ENCODE measurements at regions not wholly inside any gene's neighbourhood (a gene's known extent, or its start where the extent isn't known, plus 50 kb on each side); places are given as distances from the start of the nearest gene placed in this dataset.
"Not testable (repeated sequence)": the region's sequence is repeated elsewhere in the genome, so short reads cannot be mapped to it uniquely, and the experiment has no call there.

DNA sequence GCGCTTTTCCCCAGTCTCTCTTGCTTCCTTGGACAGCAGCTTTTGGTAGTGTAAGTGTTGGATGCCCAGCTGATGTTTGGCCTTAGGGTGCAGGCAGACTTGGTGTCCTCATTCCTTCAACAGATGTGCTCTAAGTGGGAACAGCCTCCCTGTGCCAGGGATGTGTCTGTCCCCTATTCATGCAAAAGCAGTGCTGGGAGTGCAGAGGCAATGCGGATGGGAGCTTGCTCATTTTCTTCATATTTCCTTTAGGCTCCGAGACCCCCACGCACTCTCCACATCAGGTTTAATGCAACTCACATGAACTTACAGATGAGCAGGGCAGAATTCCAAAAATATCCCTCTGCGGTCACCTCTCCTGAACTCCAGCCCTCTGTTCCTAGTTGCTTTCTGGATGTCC, 96.1 kb downstream of the IER5 start:
- no peak for DNase-seq
- no peaks in the 10 kb centered on the region for H3K36me3 ChIP-seq (ENCODE audit: control insufficient read depth, insufficient read depth, low read length)
- no peak overlapping the region for H3K4me3 ChIP-seq (ENCODE audit: low read length)
- H3K4me1 ChIP-seq (ENCODE audit: control insufficient read depth, insufficient read depth, low read length) = peaks cover 22% of the 10 kb centered on the region
- no peak overlapping the region for H3K27ac ChIP-seq (ENCODE audit: low read length)
- H3K9me3 ChIP-seq (replicated peaks; ENCODE audit: control insufficient read depth, low read depth, low read length) = no peaks in the 10 kb centered on the region
- peaks cover 2% of the 10 kb centered on the region for H3K27me3 ChIP-seq (ENCODE audit: control insufficient read depth, insufficient read depth, low read length)
- WGBS (ENCODE audit: insufficient coverage) = 86% methylated on average over 3 of the region's 5 CpGs

DNA sequence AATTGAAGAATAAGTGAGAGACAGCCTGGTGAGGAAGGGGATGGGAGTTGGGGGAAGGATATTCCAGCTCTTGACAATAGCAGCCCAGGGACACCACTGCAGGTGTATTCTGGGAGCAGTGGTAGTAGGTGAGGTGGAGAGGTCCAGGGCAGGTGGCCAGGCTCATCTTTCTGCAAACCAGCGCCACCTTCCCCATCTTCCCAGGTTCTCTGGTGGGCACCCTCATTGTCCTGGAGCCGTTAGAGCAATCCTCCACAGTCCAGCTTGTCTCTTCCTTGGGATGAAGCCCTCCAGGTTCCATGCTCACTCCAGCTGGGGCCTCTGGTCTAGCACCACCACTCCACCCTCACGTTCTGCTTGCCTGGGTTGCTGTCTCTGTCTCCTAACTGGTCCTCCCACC, 97.0 kb downstream of the IER5 start:
- 20% methylated on average over 2 of the region's 3 CpGs for WGBS (ENCODE audit: insufficient coverage)
- no peak overlapping the region for H3K27ac ChIP-seq (ENCODE audit: low read length)
- H3K27me3 ChIP-seq (ENCODE audit: control insufficient read depth, insufficient read depth, low read length) = peaks cover 2% of the 10 kb centered on the region

DNA sequence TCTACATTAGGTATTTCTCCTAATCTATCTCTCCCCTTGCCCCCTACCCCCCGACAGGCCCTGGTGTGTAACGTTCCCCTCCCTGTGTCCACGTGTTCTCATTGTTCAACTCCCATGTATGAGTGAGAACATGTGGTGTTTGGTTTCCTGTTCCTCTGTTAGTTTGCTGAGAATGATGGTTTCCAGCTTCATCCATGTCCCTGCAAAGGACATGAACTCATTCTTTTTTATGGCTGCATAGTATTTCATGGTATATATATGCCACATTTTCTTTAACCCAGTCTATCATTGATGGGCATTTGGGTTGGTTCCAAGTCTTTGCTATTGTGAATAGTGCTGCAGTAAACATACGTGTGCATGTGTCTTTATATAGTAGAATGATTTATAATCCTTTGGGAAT, 97.6 kb downstream of the IER5 start:
- not testable (repeated sequence) for H3K4me3 ChIP-seq (ENCODE audit: low read length); DNase-seq; H3K9me3 ChIP-seq (replicated peaks; ENCODE audit: control insufficient read depth, low read depth, low read length); H3K36me3 ChIP-seq (ENCODE audit: control insufficient read depth, insufficient read depth, low read length); H3K27me3 ChIP-seq (ENCODE audit: control insufficient read depth, insufficient read depth, low read length); H3K27ac ChIP-seq (ENCODE audit: low read length)
- WGBS (ENCODE audit: insufficient coverage) = no CpG with 5 or more reads among the region's 4 CpGs
- peaks cover 15% of the 10 kb centered on the region for H3K4me1 ChIP-seq (ENCODE audit: control insufficient read depth, insufficient read depth, low read length)

More for the DNA sequence above, 97.0 kb downstream of the IER5 start:
- Histone ChIP-seq H3K4me3 (ENCODE audit: low read length) (no peak overlapping the region), H3K4me1 (ENCODE audit: control insufficient read depth, insufficient read depth, low read length) (peaks cover 20% of the 10 kb centered on the region), H3K9me3 (replicated peaks; ENCODE audit: control insufficient read depth, low read depth, low read length) (no peaks in the 10 kb centered on the region), H3K36me3 (ENCODE audit: control insufficient read depth, insufficient read depth, low read length) (no peaks in the 10 kb centered on the region)
- DNase-seq = no peak

DNA sequence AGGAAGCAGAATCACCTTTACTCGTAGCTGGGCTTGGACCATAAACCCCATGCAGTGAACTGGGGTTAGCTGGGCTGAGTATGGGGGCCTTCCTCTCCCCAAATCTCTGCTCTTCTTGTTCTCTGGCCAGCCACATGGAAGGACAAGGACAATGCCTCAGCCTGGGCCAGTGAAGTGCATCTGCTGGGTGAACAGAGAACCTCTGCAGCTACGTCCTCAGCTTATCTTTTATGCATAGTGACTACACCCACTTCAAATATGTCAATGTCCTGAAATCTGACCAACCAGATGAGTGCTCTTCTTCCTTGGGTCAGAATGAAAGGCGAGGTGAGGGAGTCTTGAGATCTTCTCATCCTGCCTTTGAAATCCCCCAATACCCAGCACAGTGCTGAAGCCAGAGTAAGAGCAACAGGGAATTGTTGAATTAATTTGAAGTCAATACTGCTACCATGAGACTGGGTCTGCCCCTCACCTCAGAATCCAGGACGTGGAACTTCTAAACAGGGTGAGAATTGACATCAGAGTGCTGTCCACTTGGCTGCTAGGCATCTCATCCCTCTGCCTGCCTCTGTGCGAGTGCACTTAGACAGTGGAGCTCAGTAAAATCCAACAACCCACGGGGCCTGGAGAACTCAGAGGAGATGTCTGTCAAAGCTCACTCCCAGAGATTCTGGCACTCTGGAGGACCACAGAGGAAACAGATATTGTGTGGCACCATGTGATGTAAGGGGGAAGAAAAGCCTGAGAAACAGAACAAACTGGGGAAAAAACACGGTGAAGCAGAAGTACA, 99.0 kb downstream of the IER5 start:
- Histone ChIP-seq H3K36me3 (ENCODE audit: control insufficient read depth, insufficient read depth, low read length) (no peaks in the 10 kb centered on the region), H3K27me3 (ENCODE audit: control insufficient read depth, insufficient read depth, low read length) (peaks cover 3% of the 10 kb centered on the region), H3K4me3 (ENCODE audit: low read length) (no peak overlapping the region), H3K9me3 (replicated peaks; ENCODE audit: control insufficient read depth, low read depth, low read length) (no peaks in the 10 kb centered on the region), H3K27ac (ENCODE audit: low read length) (no peak overlapping the region), H3K4me1 (ENCODE audit: control insufficient read depth, insufficient read depth, low read length) (peaks cover 6% of the 10 kb centered on the region)
- 48% methylated on average over 3 of the region's 7 CpGs for WGBS (ENCODE audit: insufficient coverage)
- DNase-seq = no peak

DNA sequence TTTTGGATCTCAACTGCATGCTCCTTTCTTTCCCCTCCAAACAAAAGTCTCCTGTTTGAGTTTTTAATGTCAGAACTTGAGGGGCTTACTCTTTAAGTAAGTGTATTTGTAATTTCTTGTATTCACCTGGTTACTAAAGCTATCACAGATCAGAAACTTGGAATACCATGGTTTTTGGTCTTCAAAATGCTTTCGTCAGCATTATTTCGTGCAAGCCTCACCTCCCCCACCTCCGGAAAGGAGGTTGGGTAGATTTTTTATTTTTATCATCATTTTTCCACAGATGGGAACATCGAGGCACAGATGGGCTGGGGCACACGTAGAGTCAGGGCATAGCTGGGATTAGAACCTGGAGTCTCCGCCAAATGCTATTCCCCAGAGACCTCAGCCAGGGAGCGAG, 100.7 kb downstream of the IER5 start:
- WGBS (ENCODE audit: insufficient coverage) = 45% methylated on average over 2 of the region's 7 CpGs
- DNase-seq = no peak
- peaks cover 6% of the 10 kb centered on the region for H3K4me1 ChIP-seq (ENCODE audit: control insufficient read depth, insufficient read depth, low read length)
- H3K27ac ChIP-seq (ENCODE audit: low read length) = no peak overlapping the region
- no peak overlapping the region for H3K4me3 ChIP-seq (ENCODE audit: low read length)
- H3K9me3 ChIP-seq (replicated peaks; ENCODE audit: control insufficient read depth, low read depth, low read length) = no peaks in the 10 kb centered on the region
- H3K36me3 ChIP-seq (ENCODE audit: control insufficient read depth, insufficient read depth, low read length) = no peaks in the 10 kb centered on the region
- H3K27me3 ChIP-seq (ENCODE audit: control insufficient read depth, insufficient read depth, low read length) = peaks cover 7% of the 10 kb centered on the region

DNA sequence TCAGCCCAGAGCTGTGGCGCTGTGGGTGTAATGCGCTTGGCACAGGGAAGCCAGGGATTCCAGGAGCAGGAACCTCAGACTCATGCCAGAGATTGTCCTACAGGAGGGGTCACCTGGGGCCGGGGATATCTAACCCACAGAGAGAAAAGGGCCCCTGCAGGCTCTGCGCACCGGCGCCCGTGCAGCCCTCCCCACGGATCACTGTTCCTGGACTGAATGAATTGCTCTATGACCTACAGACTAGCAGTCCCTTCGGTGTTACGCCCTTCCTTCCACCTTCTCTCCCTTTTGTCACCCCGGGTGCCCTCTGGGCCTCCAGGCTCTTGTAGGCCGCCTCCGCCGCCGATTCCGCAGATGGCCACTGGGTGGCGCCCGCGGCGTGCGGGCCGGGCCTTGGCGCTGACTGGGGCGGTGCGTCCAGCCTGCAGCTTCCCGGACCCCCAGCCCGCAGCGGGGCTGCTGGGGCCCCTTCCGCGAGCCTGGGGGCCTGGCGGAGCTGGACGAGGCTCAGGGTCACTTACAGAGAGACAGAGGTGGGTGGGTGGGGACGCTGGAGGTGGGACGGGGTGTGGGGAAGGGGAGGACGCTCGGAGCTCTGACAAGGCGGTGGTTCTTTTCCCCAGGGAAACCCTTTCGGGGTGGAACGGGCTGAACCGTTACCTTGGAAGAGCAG, 101.3 kb downstream of the IER5 start:
- 8% methylated on average over 29 of the region's 40 CpGs for WGBS (ENCODE audit: insufficient coverage)

DNA sequence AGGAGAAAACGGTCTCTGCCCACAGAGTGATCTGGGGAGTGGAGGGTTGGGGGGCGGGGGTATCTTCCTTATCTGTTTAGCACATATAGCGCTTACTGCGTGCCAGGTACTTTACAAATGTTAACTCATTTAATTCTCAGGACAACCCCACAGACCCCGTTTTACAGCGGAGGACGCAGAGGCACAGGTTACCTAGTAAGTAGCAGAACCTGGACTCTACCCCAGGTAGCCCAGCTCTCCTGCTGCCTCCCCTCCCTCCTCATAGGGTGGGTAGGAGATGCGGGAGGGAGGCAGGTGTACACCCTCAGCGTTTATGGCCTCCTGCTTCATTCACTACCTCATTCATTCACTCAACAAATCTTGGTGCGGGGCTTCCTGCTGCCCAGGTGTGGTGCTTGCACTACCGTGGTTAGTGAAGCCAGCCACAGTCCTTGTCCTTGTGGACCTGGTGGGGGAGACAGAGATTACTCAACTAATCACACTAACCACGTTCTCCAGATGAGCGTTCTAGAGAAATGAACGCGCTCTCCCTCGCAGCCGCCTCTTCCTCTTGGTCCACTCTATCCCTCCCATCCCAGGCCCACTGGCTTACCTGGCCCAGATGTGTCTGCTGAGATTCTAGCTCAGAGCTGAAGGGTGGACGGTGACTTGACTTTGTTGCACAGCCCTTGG, 102.0 kb downstream of the IER5 start:
- H3K27me3 ChIP-seq (ENCODE audit: control insufficient read depth, insufficient read depth, low read length) = peaks cover 7% of the 10 kb centered on the region
- H3K4me3 ChIP-seq (ENCODE audit: low read length) = peak overlapping the region; percentile 26
- no peak for DNase-seq
- H3K27ac ChIP-seq (ENCODE audit: low read length) = no peak overlapping the region
- 32% methylated on average over 3 of the region's 18 CpGs for WGBS (ENCODE audit: insufficient coverage)
- H3K9me3 ChIP-seq (replicated peaks; ENCODE audit: control insufficient read depth, low read depth, low read length) = no peaks in the 10 kb centered on the region
- H3K4me1 ChIP-seq (ENCODE audit: control insufficient read depth, insufficient read depth, low read length) = peaks cover 6% of the 10 kb centered on the region
- no peaks in the 10 kb centered on the region for H3K36me3 ChIP-seq (ENCODE audit: control insufficient read depth, insufficient read depth, low read length)

More for the DNA sequence above, 101.3 kb downstream of the IER5 start:
- H3K4me1 ChIP-seq (ENCODE audit: control insufficient read depth, insufficient read depth, low read length) = peaks cover 6% of the 10 kb centered on the region
- peaks cover 7% of the 10 kb centered on the region for H3K27me3 ChIP-seq (ENCODE audit: control insufficient read depth, insufficient read depth, low read length)
- H3K27ac ChIP-seq (ENCODE audit: low read length) = no peak overlapping the region
- no peaks in the 10 kb centered on the region for H3K9me3 ChIP-seq (replicated peaks; ENCODE audit: control insufficient read depth, low read depth, low read length)
- H3K36me3 ChIP-seq (ENCODE audit: control insufficient read depth, insufficient read depth, low read length) = no peaks in the 10 kb centered on the region
- DNase-seq = peak; percentile 61
- H3K4me3 ChIP-seq (ENCODE audit: low read length) = peak overlapping the region; percentile 26

DNA sequence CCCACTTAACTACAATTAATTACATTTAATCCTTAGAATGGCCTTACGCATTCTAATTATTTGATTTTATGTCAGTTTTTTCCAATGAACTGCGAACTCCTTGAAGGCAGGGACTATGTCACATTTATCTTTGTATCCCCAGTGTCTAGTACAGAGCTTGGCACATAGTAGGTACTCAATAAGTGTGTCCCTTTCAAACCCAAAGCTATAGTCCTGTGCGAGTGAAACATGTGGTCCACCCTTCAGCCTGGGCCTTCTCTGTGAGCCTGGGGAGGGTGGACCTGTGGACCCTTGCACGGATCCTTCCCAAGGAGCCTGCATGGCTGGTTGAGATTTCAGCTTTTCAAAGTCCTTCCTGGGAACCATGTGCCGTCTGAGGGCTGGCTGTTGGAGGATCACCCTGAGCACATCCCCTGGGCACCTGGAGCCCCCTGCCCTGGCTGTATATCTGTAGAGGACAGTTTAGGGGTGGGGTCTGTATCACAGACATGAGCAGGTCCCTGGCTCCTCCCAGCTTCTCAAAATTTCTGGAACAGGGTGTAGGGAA, 103.1 kb downstream of the IER5 start:
- H3K27me3 ChIP-seq (ENCODE audit: control insufficient read depth, insufficient read depth, low read length) = peaks cover 7% of the 10 kb centered on the region
- H3K36me3 ChIP-seq (ENCODE audit: control insufficient read depth, insufficient read depth, low read length) = no peaks in the 10 kb centered on the region
- no peak for DNase-seq
- H3K27ac ChIP-seq (ENCODE audit: low read length) = no peak overlapping the region
- H3K4me3 ChIP-seq (ENCODE audit: low read length) = no peak overlapping the region
- no peaks in the 10 kb centered on the region for H3K9me3 ChIP-seq (replicated peaks; ENCODE audit: control insufficient read depth, low read depth, low read length)
- WGBS (ENCODE audit: insufficient coverage) = 92% methylated on average over 2 of the region's 5 CpGs
- H3K4me1 ChIP-seq (ENCODE audit: control insufficient read depth, insufficient read depth, low read length) = peaks cover 6% of the 10 kb centered on the region

DNA sequence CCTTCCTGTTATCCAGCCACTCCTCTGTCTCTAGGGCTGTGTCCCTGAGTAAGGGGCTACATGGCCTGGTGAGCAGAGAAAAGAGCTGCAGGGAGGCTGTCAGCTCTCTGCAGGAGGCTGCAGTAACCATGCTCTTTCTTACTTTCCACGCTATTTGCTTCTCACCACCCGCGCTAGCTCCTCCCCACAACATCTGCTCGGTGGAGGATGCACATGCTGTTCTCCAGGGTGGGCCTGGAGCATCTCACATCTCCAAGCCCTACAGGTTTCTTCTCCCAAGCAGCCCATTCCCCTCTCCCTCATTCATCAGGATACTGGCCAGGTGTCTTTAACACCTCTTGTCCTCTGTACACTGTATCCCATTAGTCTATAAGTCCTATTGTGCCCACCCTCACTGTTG, 103.8 kb downstream of the IER5 start:
- no peaks in the 10 kb centered on the region for H3K36me3 ChIP-seq (ENCODE audit: control insufficient read depth, insufficient read depth, low read length)
- DNase-seq = no peak
- WGBS (ENCODE audit: insufficient coverage) = 44% methylated on average over 4 of the region's 4 CpGs
- no peaks in the 10 kb centered on the region for H3K9me3 ChIP-seq (replicated peaks; ENCODE audit: control insufficient read depth, low read depth, low read length)
- H3K27ac ChIP-seq (ENCODE audit: low read length) = no peak overlapping the region
- H3K4me3 ChIP-seq (ENCODE audit: low read length) = no peak overlapping the region
- peaks cover 6% of the 10 kb centered on the region for H3K4me1 ChIP-seq (ENCODE audit: control insufficient read depth, insufficient read depth, low read length)
- peaks cover 5% of the 10 kb centered on the region for H3K27me3 ChIP-seq (ENCODE audit: control insufficient read depth, insufficient read depth, low read length)

DNA sequence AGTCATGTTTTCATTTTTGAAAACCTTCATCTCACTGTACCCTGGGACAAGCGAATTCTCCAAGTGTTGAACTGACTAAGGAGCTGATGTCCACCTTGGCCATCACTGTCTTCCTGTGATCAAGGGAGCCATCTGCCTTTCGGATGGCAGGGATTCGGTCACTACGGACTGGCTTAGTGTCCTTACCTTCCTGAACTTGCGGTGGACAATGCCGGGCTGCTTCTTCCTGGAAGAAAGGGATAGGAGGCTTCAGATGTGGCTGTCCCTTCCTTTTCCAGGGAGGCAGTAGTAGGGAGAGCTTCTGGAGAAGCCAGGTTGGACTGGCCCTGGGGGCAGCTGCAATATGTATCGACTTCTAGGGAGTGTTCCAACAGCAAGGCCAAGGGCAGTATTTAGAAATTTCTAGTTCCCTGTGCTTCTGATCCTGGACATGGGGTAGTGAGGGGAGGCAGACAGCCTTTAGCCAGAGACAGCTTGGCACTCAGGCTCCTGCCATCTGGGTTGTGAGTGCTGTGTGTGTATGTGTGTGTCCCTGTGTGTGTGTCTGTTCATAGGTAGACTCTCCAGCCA, 114.6 kb downstream of the IER5 start:
- DNase-seq = no peak
- 80% methylated on average over 7 of the region's 7 CpGs for WGBS (ENCODE audit: insufficient coverage)
- Histone ChIP-seq H3K27ac (ENCODE audit: low read length) (no peak overlapping the region), H3K4me1 (ENCODE audit: control insufficient read depth, insufficient read depth, low read length) (peaks cover 3% of the 10 kb centered on the region), H3K27me3 (ENCODE audit: control insufficient read depth, insufficient read depth, low read length) (peaks cover 3% of the 10 kb centered on the region), H3K9me3 (replicated peaks; ENCODE audit: control insufficient read depth, low read depth, low read length) (no peaks in the 10 kb centered on the region), H3K4me3 (ENCODE audit: low read length) (no peak overlapping the region), H3K36me3 (ENCODE audit: control insufficient read depth, insufficient read depth, low read length) (no peaks in the 10 kb centered on the region)
